Left hindlimb (tissue), 1 donor: ENCODE measurements at regions not wholly inside any gene's neighbourhood (a gene's known extent, or its start where the extent isn't known, plus 50 kb on each side); places are given as distances from the start of the nearest gene placed in this dataset.
"Not testable (repeated sequence)": the region's sequence is repeated elsewhere in the genome, so short reads cannot be mapped to it uniquely, and the experiment has no call there.

ENCODE experiments used
- DNase-seq: peaks from one replicate; pipeline ENCODE4 v3.0.0-alpha.2; 2018

- DNase-seq: no peak
Measured at GRCh38 chr2:161041356-161041755, 118.9 kb upstream of the TANK start.

DNA sequence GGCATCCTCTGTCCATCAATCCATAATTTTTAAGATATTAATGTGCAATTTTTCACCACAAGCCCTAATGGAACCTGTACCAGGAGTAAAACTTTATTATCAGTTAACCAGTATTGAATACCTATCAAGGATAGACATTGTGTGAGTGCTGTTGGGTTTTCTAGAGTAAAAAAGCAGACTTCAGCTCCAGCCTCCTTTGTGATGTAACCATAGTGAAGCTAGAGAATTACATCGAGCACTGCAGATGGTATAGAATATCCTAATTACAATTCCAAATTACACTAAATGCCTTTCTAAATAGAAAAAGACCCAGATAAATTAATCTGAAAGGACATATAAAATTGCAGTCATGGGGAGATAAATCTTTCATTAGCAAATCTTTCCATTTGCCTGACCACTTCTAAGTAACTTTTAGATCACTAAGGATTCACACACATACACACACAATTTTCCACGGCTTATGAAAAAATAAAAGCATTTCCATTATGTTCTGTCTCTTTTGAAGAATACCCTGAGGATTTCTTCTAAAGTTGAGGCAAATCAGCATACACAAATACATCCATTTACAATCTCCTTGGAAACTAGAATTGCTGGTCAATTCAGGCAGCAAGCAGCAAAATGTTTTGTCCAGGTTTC lies 117.1 kb upstream of the TANK start:
- no peak for DNase-seq

DNA sequence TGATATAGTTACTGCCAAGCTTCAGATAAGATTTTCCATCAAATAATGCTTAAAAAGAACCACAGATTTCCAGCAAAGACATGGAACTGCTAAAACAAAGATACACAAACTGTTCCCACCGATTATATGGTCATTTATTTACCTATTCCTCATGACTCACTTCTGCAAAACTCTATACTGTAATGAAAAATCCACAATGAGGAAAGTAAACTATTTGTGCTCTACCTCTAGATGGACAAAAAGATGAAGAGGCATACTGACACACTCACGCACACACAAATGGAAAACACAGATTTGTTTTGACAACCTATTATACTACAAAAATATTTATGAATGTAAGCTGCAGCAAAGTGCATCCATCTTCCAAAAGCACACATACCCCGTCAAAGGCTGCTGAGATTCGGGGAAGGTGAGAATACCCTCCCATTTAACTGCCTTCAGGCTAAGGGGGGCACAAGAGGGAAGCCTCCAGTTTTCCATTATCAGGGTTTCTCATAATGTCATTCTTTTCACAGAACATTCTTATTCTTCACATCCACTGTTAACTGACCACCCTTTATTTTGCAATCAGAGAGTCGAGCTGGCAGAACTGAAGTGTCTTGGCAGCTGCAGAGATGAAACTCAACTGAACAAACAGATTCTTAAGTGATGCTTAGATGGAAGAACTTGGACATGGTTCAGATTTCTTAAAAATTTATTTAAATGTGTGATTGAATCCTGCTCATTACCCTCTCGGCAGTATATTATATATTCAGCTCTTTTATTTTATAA lies 115.9 kb upstream of the TANK start:
- DNase-seq: no peak

DNA sequence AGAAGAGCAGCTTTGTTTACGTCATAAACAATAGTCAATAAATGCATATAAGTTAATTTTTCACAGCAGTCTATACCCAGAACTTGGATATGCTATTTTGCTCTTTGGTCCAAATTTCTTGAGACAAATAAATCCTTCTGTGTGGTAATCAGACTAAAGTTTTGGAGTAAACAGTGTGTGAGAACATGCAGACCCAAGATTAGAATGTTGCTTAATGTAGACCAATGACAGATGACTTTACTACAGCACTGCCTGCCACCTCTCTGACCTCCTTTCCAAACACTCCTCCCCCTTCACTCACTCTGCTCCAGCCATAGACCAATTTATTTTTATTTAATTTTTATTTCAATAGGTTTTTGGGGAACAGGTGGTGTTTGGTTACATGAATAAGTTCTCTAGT lies 115.3 kb upstream of the TANK start:
- no peak for DNase-seq

GRCh38 chr2:161045726-161046125 lies 114.5 kb upstream of the TANK start:
- DNase-seq: no peak

GRCh38 chr2:161046876-161047275 lies 113.4 kb upstream of the TANK start:
- DNase-seq: no peak

DNA sequence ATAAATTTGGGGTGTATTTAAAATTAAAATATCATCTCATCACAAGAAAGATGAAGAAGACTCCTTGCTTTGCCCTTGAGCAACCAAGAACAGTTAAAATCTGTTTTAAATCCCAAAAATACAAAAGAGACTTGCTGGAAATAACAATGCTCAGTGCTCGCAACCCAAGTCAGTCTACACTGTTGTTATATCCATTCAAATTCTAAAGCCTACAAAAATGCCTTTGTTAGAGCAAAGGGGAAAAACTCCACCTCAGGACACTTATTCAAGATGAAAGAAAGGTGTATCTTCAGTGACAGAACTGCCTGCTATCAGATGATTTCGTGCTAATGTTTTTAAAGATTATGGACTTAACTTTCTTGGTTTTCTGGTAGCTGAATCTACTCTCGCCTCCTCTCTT lies 111.9 kb upstream of the TANK start:
- DNase-seq: no peak

- no peak for DNase-seq
Measured at GRCh38 chr2:161049559-161049958, 110.7 kb upstream of the TANK start.

DNA sequence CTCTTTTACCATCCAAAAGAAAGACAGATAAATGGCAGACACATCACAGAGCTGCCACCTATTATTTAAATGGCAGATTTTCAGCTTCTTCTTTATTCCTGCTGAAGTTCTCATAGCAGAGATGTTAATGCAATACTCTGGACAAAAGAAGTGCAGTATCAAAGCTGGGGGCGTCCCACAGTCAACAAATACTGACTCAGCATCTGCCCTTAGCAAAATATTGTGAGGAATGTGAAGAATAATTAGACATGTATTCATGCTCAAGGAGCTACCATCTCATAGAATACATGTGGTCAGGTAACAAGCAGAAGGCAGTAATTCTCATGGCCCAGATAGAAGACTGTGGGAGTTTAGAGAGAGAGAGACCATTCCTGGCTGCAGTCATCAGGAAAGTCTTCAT lies 108.0 kb upstream of the TANK start:
- DNase-seq: no peak

GRCh38 chr2:161055289-161055688 lies 104.9 kb upstream of the TANK start:
- no peak for DNase-seq

GRCh38 chr2:161059388-161059787 lies 100.8 kb upstream of the TANK start:
- no peak for DNase-seq

DNA sequence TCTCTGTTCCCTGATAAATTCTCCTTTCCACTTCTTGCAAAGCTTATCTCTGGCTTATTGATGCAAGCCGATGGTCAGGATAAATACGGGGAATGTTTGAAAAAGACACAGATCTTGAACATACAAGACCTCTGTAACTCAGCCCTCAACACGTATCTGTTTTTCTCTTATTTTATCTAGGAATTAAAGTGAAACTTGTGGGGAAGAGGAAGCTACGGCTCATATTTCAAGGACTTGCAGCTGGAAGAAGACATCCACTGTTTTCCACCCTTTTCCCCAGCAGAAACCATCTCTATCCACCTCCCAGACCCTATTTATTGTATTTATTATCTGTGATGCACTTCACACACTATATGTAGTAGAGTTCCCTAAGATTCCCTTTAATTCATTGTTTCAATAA lies 98.4 kb upstream of the TANK start:
- DNase-seq: no peak

DNA sequence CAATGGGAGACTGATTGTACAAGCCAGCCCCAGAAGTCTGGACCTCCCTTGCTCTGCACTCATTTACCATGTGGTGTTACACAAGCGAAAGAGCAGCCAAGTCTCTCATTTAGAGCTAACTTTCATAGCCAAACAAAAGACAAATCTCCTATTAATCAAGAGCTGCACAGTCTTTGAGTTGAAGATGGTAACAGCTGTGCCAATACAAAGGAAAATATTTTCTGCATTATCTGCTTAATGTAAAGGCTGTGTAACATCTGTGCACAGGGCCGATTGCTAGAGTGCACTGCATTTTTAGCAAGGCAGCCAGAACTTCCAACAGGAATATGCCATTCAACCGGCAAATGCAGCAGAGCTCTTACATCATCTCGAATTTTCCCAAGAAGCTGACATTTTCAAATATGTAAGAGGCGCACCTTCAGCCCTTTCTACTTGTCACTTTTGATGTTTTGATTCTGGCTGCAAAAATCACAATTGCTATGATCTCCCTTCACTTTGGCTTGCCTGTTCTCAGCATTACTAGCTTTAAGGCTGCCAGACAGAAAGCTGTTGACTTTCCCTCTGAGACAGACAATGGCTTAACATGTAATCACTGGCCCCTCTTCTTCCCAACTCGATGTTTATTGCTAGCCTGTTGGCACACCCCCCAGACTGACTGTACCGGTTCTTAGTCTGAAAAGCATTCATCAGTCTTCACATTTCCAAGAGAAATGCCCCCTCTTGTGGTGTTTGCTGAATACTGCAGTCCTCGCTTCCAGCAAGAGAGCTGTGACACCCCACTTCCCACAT lies 96.9 kb upstream of the TANK start:
- DNase-seq: peak; percentile 85

- no peak for DNase-seq
Measured at GRCh38 chr2:161063946-161064306, 96.3 kb upstream of the TANK start.

DNA sequence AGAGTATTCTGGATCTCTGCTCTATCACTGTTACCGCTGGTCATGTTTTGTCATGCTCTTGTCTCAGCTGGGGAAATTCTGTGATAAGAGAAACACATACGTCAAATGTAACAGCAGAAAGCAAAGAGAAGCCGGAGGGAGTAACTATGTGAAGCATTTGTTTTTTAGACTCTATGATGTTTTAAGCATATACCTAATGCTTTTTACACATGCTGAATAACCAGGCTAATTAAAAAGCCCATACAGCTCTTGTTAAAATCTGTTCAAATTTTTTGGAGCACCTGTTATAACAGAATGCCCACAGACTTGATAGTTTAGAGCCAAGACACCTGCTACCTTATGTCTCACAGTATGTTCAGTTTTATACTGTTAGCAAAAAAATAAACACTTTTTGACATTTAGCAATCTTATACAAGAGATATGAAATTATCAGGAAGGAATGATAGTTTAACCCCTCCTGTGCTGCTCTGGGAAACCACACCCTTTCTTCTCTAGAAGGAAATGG lies 92.3 kb upstream of the TANK start:
- no peak for DNase-seq

GRCh38 chr2:161068670-161069069 lies 91.6 kb upstream of the TANK start:
- no peak for DNase-seq

DNA sequence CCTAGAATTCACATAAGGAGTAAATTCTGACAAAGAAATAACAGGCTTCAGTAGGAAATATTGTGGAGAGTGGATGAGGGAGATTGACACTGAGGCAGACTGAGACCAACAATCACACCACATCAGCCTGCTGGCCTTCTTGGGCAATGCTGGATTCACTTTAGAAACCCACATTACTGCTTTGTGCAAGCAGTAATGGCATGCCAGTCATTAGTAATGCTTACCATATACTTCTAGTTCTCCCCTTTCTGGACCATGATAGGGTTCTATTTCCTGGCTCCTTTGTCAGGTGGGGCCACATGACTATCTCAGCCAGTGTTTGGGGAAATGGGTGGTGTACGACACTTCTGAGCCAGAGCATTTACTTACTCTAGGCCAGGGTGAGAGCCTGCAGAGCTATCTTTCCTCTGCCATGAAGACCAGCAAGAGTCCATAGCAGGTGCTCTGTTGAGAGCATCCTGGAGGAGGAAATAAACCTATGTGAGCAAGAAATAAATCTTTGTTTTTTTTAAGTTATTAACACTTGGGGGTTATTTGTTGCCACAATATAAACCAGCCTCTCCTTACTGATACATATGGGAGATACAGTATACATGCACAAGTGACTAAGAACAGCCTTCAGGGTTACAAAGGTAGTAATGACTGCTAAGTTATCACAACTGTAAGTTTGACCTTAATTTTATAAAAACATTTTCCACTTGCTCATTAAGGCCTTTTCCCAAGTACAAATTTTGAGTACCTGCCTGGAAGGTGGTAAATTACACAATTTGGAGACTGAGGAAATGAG lies 89.3 kb upstream of the TANK start:
- no peak for DNase-seq

- not testable (repeated sequence) for DNase-seq
Measured at GRCh38 chr2:161072436-161072835, 87.8 kb upstream of the TANK start.

DNA sequence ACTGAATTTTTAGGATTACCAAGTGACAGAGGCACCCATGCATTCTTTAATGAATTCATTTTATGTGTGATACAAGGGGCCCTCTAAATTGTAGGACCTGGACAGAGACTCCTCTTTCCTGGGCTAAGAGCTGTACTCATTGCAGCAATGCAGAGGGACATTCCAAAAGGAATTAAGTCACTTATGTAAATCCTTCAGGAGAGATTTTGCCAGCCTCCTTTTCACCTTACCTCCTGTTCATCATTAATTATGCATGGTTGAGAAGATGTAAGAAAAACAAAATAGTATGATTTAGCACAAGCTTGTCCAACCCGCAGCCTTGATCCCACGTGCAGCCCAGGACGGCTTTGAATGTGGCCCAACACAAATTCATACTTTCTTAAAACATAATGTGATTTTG lies 84.5 kb upstream of the TANK start:
- DNase-seq: no peak

- no peak for DNase-seq
Measured at GRCh38 chr2:161076936-161077335, 83.3 kb upstream of the TANK start.

GRCh38 chr2:161077367-161078210 lies 82.6 kb upstream of the TANK start:
- DNase-seq: peak; percentile 31

DNA sequence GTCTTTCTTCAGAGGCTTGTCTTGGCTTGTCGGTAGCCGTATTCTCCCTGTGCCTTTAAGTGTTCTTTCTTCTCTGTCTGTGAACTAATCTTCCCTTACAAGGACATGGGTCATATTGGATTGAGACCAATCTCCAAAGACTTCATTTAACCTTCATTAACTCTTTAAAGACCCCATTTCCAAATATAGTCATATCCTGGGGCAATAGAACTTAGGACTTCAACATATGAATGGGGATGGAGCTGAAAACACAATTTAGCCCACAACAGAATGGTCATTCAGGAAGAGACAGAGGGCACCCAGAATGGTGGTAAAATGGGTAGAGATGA lies 82.1 kb upstream of the TANK start:
- DNase-seq: no peak
